HL-60 (cell line): ENCODE measurements at regions not wholly inside any gene's neighbourhood (a gene's known extent, or its start where the extent isn't known, plus 50 kb on each side); places are given as distances from the start of the nearest gene placed in this dataset.

ENCODE experiments used
- DNase-seq, 2 experiments: peaks; one replicate each; pipeline ENCODE4 v3.0.0-alpha.2; 2010 to 2020; ENCODE audit warnings: low read depth in 1 of 2, low spot score in 1 of 2
- H3K27ac ChIP-seq: fragments of 250-450 bp; sonication (Bioruptor Pico); replicated peaks from 2 replicates; pipeline ENCODE4 v1.5.1; 2020; ENCODE audit warnings: mild to moderate bottlenecking, moderate library complexity
- H3K27me3 ChIP-seq: fragments of 250-450 bp; sonication (Bioruptor Pico); 2 replicates; pipeline ENCODE4 v1.5.1; 2021; ENCODE audit warnings: mild to moderate bottlenecking, moderate library complexity; ENCODE audit not compliant: insufficient read depth, poor library complexity, severe bottlenecking
- H3K4me3 ChIP-seq: replicated peaks from 2 replicates; pipeline ENCODE4 v1.5.1; 2011; ENCODE audit warnings: mild to moderate bottlenecking, control low read depth, low read length; ENCODE audit not compliant: insufficient read depth
- CTCF ChIP-seq: IDR thresholded peaks from one replicate; pipeline ENCODE4 v1.5.1; 2011; ENCODE audit warnings: low read length, control low read depth, inconsistent platforms; ENCODE audit not compliant: insufficient read depth
- GABPA ChIP-seq: IDR thresholded peaks from 2 replicates; pipeline ENCODE4 v1.6.1; 2012; ENCODE audit warnings: low read depth
- POLR2AphosphoS5 ChIP-seq: IDR thresholded peaks from 2 replicates; pipeline ENCODE4 v1.6.1; 2012; ENCODE audit warnings: low read depth
- SPI1 ChIP-seq: IDR thresholded peaks from 2 replicates; pipeline ENCODE4 v1.6.1; 2012; ENCODE audit warnings: low read depth, mild to moderate bottlenecking, borderline replicate concordance
- TF ChIP-seq, protein P1 (sequence below): IDR thresholded peaks from 2 replicates; pipeline ENCODE4 v1.6.1; 2012; ENCODE audit warnings: low read depth; ENCODE audit not compliant: insufficient replicate concordance

GRCh38 chr11:95588821-95589220 lies 200.8 kb downstream of the FAM76B start:
- no peak for DNase-seq
- H3K4me3 ChIP-seq = no peak overlapping the region
- H3K27me3 ChIP-seq = no peaks in the 10 kb centered on the region
- TF ChIP-seq CTCF (no peak), SPI1 (no peak), GABPA (no peak), POLR2AphosphoS5 (no peak)
- TF ChIP-seq, protein P1, sequence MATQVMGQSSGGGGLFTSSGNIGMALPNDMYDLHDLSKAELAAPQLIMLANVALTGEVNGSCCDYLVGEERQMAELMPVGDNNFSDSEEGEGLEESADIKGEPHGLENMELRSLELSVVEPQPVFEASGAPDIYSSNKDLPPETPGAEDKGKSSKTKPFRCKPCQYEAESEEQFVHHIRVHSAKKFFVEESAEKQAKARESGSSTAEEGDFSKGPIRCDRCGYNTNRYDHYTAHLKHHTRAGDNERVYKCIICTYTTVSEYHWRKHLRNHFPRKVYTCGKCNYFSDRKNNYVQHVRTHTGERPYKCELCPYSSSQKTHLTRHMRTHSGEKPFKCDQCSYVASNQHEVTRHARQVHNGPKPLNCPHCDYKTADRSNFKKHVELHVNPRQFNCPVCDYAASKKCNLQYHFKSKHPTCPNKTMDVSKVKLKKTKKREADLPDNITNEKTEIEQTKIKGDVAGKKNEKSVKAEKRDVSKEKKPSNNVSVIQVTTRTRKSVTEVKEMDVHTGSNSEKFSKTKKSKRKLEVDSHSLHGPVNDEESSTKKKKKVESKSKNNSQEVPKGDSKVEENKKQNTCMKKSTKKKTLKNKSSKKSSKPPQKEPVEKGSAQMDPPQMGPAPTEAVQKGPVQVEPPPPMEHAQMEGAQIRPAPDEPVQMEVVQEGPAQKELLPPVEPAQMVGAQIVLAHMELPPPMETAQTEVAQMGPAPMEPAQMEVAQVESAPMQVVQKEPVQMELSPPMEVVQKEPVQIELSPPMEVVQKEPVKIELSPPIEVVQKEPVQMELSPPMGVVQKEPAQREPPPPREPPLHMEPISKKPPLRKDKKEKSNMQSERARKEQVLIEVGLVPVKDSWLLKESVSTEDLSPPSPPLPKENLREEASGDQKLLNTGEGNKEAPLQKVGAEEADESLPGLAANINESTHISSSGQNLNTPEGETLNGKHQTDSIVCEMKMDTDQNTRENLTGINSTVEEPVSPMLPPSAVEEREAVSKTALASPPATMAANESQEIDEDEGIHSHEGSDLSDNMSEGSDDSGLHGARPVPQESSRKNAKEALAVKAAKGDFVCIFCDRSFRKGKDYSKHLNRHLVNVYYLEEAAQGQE = no peak
- H3K27ac ChIP-seq = no peak overlapping the region

DNA sequence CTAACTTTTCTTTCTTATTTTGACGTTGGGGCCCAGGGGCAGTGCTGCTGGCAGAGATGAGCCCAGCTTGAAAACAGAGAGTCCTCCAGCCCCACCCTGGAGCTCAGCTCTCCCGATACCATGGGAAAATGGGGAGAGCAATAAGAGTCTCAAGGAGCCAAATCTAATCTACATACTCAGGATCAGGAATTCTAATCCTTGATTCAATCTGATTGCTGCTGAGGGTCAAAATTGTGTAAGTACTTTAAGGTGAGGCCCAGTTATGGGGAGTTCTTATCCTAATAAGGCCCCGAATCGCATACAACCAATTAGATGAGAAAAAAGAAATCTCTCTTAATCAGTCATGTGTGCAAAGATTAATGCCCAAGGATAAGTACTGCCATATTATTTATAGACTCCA lies 202.9 kb downstream of the FAM76B start:
- DNase-seq = no peak
- H3K4me3 ChIP-seq = no peak overlapping the region
- TF ChIP-seq SPI1 = no peak
- no peak for TF ChIP-seq GABPA
- TF ChIP-seq, protein P1 = no peak
- TF ChIP-seq CTCF = no peak
- no peak for TF ChIP-seq POLR2AphosphoS5
- H3K27me3 ChIP-seq = no peaks in the 10 kb centered on the region
- H3K27ac ChIP-seq = no peak overlapping the region

DNA sequence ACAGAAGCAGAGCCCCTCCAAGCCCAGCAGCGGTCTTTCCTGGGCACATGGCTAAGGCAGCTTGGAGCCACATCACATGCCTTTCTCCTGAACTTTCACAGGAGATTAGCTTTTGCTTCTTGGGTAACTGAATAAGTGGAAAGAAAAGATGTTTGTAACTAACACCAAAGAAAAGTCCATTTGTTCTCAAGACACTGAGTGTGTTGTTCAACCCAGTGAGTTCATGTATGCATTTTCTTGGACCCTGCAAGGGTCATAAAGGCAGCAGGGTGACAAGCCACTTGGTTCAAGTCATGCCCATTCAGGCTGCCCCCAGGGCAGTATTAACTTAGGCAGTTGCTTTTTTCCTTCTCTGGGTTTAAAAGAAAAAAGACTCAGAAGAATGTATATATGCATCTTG lies 203.4 kb downstream of the FAM76B start:
- Histone ChIP-seq H3K27ac (no peak overlapping the region), H3K27me3 (no peaks in the 10 kb centered on the region), H3K4me3 (no peak overlapping the region)
- no peak for DNase-seq
- TF ChIP-seq CTCF (no peak), POLR2AphosphoS5 (no peak), GABPA (no peak), SPI1 (no peak)
- TF ChIP-seq, protein P1 = no peak
